Rectal smooth muscle tissue (tissue), 1 donor: ENCODE measurements at regions not wholly inside any gene's neighbourhood (a gene's known extent, or its start where the extent isn't known, plus 50 kb on each side); places are given as distances from the start of the nearest gene placed in this dataset.
"Not testable (repeated sequence)": the region's sequence is repeated elsewhere in the genome, so short reads cannot be mapped to it uniquely, and the experiment has no call there.

Experiments
- H3K27ac ChIP-seq: one replicate; pipeline ENCODE4 v1.7.0; 2013; ENCODE audit warnings: low read depth, low read length, inconsistent platforms
- H3K27me3 ChIP-seq: one replicate; pipeline ENCODE4 v1.7.0; 2013; ENCODE audit warnings: low read length; ENCODE audit not compliant: control insufficient read depth, insufficient read depth
- H3K36me3 ChIP-seq: one replicate; pipeline ENCODE4 v1.7.0; 2013; ENCODE audit warnings: low read length; ENCODE audit not compliant: control insufficient read depth, insufficient read depth
- H3K4me1 ChIP-seq: one replicate; pipeline ENCODE4 v1.7.0; 2013; ENCODE audit warnings: low read length; ENCODE audit not compliant: control insufficient read depth, insufficient read depth
- H3K4me3 ChIP-seq: one replicate; pipeline ENCODE4 v1.7.0; 2013; ENCODE audit warnings: low read length
- H3K9ac ChIP-seq: one replicate; pipeline ENCODE4 v1.7.0; 2013; ENCODE audit warnings: low read length

DNA sequence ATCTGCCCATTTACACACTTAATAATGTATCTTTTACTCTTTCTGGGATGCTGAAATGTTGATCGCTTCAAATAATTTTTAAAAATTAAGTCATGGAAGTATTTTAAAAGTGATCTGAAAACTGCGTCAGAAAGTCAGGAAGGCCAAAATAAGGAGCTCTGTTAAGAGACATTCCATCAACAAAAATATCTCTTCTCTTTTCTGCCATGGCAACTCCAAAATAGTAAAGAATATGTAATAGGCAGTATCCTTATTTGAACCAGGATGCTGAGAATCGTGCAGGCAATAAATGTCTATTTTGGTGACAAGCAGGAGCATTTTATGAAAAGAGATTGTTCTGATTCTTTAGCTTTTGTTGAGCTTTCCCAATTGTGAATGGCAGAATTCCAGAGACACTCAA, 81.8 kb upstream of the PPP1R12A start:
- Histone ChIP-seq H3K9ac (no peak overlapping the region), H3K4me3 (no peak overlapping the region), H3K27ac (peak overlapping the region; percentile 78), H3K36me3 (no peaks in the 10 kb centered on the region), H3K4me1 (peaks cover 13% of the 10 kb centered on the region), H3K27me3 (no peaks in the 10 kb centered on the region)

- Histone ChIP-seq H3K27me3 (no peaks in the 10 kb centered on the region), H3K4me3 (no peak overlapping the region), H3K9ac (no peak overlapping the region), H3K4me1 (peaks cover 13% of the 10 kb centered on the region), H3K36me3 (no peaks in the 10 kb centered on the region), H3K27ac (no peak overlapping the region)
Observed at GRCh38 chr12:80015660-80016059, 80.8 kb upstream of the PPP1R12A start.

GRCh38 chr12:80003744-80004143, 68.8 kb upstream of the PPP1R12A start:
- H3K27me3 ChIP-seq, H3K4me3 ChIP-seq, H3K27ac ChIP-seq, H3K9ac ChIP-seq, H3K36me3 ChIP-seq, H3K4me1 ChIP-seq: not testable (repeated sequence)

DNA sequence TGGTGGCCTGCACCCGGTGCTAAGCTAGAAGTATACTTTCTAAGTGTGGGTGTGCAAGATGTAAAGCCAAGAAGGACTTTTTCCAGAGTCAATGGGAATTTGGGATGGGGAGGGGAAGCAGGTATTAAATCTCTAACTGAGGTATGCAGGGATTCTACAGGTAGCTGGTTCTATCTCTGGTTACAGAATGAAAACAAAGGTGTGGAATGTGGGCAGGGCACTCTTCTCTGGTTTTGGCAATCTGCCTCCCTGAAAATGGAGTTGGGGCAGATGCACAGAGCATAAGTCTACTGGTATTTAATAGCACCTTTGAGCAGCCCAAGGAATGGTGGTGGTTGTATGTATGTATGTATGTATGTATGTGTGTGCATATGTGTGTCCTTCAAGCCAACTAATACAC, 66.7 kb upstream of the PPP1R12A start:
- Histone ChIP-seq H3K27me3 (no peaks in the 10 kb centered on the region), H3K4me3 (no peak overlapping the region), H3K27ac (no peak overlapping the region), H3K4me1 (peaks cover 6% of the 10 kb centered on the region), H3K36me3 (no peaks in the 10 kb centered on the region), H3K9ac (no peak overlapping the region)

- no peaks in the 10 kb centered on the region for H3K36me3 ChIP-seq
- no peaks in the 10 kb centered on the region for H3K27me3 ChIP-seq
- no peak overlapping the region for H3K4me3 ChIP-seq
- no peak overlapping the region for H3K27ac ChIP-seq
- H3K4me1 ChIP-seq, result peaks cover 7% of the 10 kb centered on the region
- no peak overlapping the region for H3K9ac ChIP-seq
Observed at GRCh38 chr12:80000831-80001230, 65.9 kb upstream of the PPP1R12A start.

- Histone ChIP-seq H3K4me3 (no peak overlapping the region), H3K27me3 (no peaks in the 10 kb centered on the region), H3K9ac (no peak overlapping the region), H3K27ac (peak overlapping the region; percentile 10), H3K4me1 (peaks cover 7% of the 10 kb centered on the region), H3K36me3 (no peaks in the 10 kb centered on the region)
Observed at GRCh38 chr12:79998554-79998953, 63.7 kb upstream of the PPP1R12A start.

DNA sequence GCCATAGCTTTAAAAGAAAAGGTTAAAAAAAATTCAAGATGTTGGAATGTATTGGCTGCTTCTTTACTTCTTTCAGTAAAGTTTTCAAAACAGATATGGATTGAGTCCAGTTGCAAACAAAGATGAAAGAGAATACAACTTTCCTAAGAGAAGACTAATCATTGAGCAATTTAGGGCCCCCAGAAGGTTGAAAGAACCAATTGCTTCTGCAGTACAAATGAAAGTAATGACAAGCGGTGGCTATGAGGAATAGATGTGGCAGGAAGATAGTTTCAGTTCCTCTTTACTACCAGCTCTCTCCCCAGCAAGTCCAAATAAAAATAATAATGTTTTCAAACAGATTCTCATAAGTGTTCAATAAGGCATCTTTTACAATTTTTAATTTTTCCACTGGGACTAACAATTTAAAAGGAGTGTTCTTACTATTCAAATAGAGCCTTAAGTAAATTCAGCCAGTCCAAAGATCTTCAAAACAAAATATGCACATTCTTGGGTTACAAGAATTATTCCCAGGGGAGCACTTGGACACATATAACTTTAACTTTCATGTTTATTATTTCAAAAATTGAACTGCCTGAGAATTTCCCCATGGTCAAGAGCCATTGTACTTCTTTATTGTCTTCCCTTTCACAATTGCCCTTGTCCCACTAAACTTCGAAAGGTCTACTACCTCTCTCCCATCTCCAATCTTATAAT, 62.3 kb upstream of the PPP1R12A start:
- Histone ChIP-seq H3K27ac (no peak overlapping the region), H3K4me1 (peaks cover 7% of the 10 kb centered on the region), H3K27me3 (no peaks in the 10 kb centered on the region), H3K36me3 (no peaks in the 10 kb centered on the region), H3K9ac (no peak overlapping the region), H3K4me3 (no peak overlapping the region)

DNA sequence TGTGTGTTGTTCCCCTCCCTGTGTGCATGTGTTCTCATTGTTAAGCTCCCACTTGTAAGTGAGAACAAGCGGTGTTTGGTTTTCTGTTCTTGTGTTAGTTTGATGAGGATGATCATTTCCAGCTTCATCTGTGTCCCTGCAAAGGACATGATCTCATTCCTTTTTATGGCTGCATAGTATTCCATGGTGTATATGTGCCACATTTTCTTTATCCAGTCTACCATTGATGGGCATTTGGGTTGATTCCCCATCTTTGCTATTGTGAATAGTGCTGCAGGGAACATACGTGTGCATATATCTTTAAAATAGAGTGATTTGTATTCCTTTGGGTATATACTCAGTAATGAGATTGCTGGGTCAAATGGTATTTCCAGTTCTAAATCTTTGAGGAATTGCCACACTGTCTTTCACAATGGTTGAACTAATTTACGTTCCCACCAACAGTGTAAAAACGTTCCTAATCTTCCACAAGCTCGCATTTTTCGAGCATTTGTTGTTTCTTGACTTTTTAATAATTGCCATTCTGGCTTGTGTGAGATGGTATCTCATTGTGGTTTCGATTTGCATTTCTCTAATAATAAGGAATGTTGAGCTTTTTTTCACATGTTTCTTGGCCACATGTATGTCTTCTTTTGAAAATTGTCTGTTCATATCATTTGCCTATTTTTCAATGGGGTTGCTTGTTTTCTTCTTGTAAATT, 60.6 kb upstream of the PPP1R12A start:
- not testable (repeated sequence) for H3K9ac ChIP-seq, H3K27me3 ChIP-seq, H3K36me3 ChIP-seq, H3K27ac ChIP-seq, H3K4me3 ChIP-seq
- H3K4me1 ChIP-seq, result peaks cover 11% of the 10 kb centered on the region

GRCh38 chr12:79993106-79993862, 58.4 kb upstream of the PPP1R12A start:
- Histone ChIP-seq H3K9ac (no peak overlapping the region), H3K27ac (no peak overlapping the region), H3K27me3 (no peaks in the 10 kb centered on the region), H3K36me3 (no peaks in the 10 kb centered on the region), H3K4me3 (no peak overlapping the region), H3K4me1 (peaks cover 11% of the 10 kb centered on the region)

DNA sequence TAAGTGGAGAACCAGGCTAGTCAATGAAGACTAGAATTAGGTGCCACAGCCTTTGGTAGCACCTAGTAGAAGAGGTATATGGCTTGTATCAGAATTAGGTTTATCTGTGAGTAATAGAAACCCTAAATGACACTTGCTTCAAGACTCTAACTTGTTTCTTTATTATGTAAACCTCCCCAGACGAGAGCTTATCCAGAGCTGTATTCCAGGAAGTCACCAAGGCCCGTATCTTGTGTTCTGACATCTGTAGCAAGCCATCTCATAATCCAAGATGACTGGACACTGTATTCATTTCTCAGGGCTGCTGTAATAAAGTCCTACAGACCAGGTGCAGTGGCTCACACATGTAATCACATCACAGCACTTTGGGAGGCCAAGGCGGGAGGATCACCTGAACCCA, 56.7 kb upstream of the PPP1R12A start:
- Histone ChIP-seq H3K27ac (peak overlapping the region; percentile 28), H3K27me3 (no peaks in the 10 kb centered on the region), H3K9ac (no peak overlapping the region), H3K4me1 (peaks cover 6% of the 10 kb centered on the region), H3K4me3 (no peak overlapping the region), H3K36me3 (no peaks in the 10 kb centered on the region)

DNA sequence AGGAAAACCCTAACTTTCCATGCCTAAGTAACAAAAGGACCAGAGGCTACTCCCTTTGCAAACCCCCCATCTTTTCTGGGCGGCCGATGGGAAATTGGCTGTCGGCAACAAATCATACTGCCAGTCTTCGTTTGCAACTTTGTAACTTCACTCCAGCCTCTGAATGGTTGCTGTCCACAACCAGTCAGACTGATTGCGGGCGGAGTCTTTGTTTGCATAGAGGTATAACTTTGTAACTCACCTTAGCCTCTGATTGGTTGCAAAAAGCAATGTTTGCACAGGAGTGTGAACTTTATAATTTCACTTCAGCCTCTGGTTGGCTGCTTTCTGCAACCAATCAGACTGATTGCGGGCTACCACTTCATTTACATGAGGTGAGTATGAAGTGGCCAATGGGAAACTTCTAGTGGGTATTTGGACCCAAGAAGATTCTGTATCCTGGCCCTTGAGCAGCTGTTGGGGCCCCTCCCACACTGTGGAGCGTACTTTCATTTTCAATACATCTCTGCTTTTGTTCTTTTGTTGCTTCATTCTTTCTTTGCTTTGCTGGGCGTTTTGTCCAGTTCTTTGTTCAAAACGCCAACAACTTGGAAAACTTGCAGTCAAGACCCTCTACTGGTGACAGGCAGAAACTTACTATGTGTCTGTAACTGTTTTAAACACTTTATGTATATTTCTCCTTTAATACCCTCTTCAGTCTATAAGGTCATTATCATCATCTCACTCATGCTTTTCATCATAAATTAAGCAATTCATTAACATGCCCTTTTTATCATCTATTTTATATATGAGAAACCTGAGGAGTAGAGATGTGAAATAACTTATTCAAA, 55.8 kb upstream of the PPP1R12A start:
- H3K36me3 ChIP-seq, H3K4me3 ChIP-seq, H3K9ac ChIP-seq, H3K4me1 ChIP-seq, H3K27me3 ChIP-seq, H3K27ac ChIP-seq: not testable (repeated sequence)

- Histone ChIP-seq H3K27ac (no peak overlapping the region), H3K27me3 (no peaks in the 10 kb centered on the region), H3K36me3 (no peaks in the 10 kb centered on the region), H3K4me3 (no peak overlapping the region), H3K9ac (no peak overlapping the region), H3K4me1 (peaks cover 8% of the 10 kb centered on the region)
Observed at GRCh38 chr12:79988368-79988767, 53.5 kb upstream of the PPP1R12A start.
